ENCODE measurements at regions not wholly inside any gene's neighbourhood (a gene's known extent, or its start where the extent isn't known, plus 50 kb on each side); places are given as distances from the start of the nearest gene placed in this dataset.
A peak's percentile ranks its signal among the peaks of the same experiment; 100 is the strongest.

- H3K36me3 Mint-ChIP-seq, result no peaks in the 10 kb centered on the region
- H3K27me3 Mint-ChIP-seq, result peaks cover 45 to 59% of the 10 kb centered on the region in 2 donors
- H3K4me1 Mint-ChIP-seq, result peaks cover 5 to 7% of the 10 kb centered on the region in 2 donors
- ATAC-seq (replicated peaks) (no peak), DNase-seq (no peak)
- H3K9me3 Mint-ChIP-seq, result no peaks in the 10 kb centered on the region
- no peak overlapping the region for H3K4me3 Mint-ChIP-seq
- H3K27ac Mint-ChIP-seq, result no peak overlapping the region
These were observed 1486.5 kb downstream of the TBC1D22A start for GRCh38 chr22:48248901-48249455.

- Mint-ChIP-seq H3K27me3 (peaks cover 42 to 50% of the 10 kb centered on the region in 2 donors), H3K4me1 (peaks cover 7 to 8% of the 10 kb centered on the region in 2 donors), H3K36me3 (no peaks in the 10 kb centered on the region), H3K9me3 (no peaks in the 10 kb centered on the region), H3K4me3 (no peak overlapping the region), H3K27ac (no peak overlapping the region)
- DNase-seq (no peak), ATAC-seq (replicated peaks) (no peak)
These were observed 1485.4 kb downstream of the TBC1D22A start for GRCh38 chr22:48247829-48248228.

GRCh38 chr22:48245196-48245485, 1482.7 kb downstream of the TBC1D22A start:
- no peak overlapping the region for H3K4me3 Mint-ChIP-seq

GRCh38 chr22:48244388-48245195, 1482.1 kb downstream of the TBC1D22A start:
- no peak for ATAC-seq (replicated peaks)
- peaks cover 16 to 24% of the 10 kb centered on the region in 2 donors for H3K4me1 Mint-ChIP-seq
- H3K27me3 Mint-ChIP-seq, result peaks cover 32% of the 10 kb centered on the region in 2 donors
- H3K4me3 Mint-ChIP-seq, result no peak overlapping the region
- no peaks in the 10 kb centered on the region for H3K9me3 Mint-ChIP-seq
- H3K27ac Mint-ChIP-seq, result no peak overlapping the region
- DNase-seq, result no peak
- H3K36me3 Mint-ChIP-seq, result no peaks in the 10 kb centered on the region

More at GRCh38 chr22:48245196-48245485, 1482.7 kb downstream of the TBC1D22A start:
- ATAC-seq (replicated peaks), result no peak
- Mint-ChIP-seq H3K9me3 (no peaks in the 10 kb centered on the region), H3K27ac (no peak overlapping the region), H3K36me3 (no peaks in the 10 kb centered on the region), H3K4me1 (peaks cover 16 to 22% of the 10 kb centered on the region in 2 donors), H3K27me3 (peaks cover 32% of the 10 kb centered on the region in 2 donors)
- no peak for DNase-seq

- Mint-ChIP-seq H3K9me3 (no peaks in the 10 kb centered on the region), H3K4me1 (peaks cover 16 to 27% of the 10 kb centered on the region in 2 donors), H3K27ac (no peak overlapping the region), H3K4me3 (no peak overlapping the region), H3K27me3 (peaks cover 34 to 42% of the 10 kb centered on the region in 2 donors), H3K36me3 (no peaks in the 10 kb centered on the region)
- ATAC-seq (replicated peaks) (no peak), DNase-seq (no peak)
These were observed 1480.0 kb downstream of the TBC1D22A start for GRCh38 chr22:48242461-48242864.

- Mint-ChIP-seq H3K27ac (no peak overlapping the region), H3K36me3 (no peaks in the 10 kb centered on the region), H3K27me3 (peaks cover 33 to 37% of the 10 kb centered on the region in 2 donors), H3K4me3 (no peak overlapping the region), H3K9me3 (no peaks in the 10 kb centered on the region), H3K4me1 (peaks cover 14 to 27% of the 10 kb centered on the region in 2 donors)
- ATAC-seq (replicated peaks) (peak; percentile 33 to 73), DNase-seq (no peak)
These were observed 1479.2 kb downstream of the TBC1D22A start for GRCh38 chr22:48241658-48242057.

- Mint-ChIP-seq H3K9me3 (no peaks in the 10 kb centered on the region), H3K27me3 (peaks cover 27 to 30% of the 10 kb centered on the region in 2 donors), H3K27ac (no peak overlapping the region), H3K4me1 (peaks cover 9 to 26% of the 10 kb centered on the region in 2 donors), H3K36me3 (no peaks in the 10 kb centered on the region), H3K4me3 (no peak overlapping the region)
- ATAC-seq (replicated peaks) (no peak), DNase-seq (no peak)
These were observed 1478.4 kb downstream of the TBC1D22A start for GRCh38 chr22:48240935-48241230.

GRCh38 chr22:48240148-48240934, 1477.9 kb downstream of the TBC1D22A start:
- peaks cover 9 to 26% of the 10 kb centered on the region in 2 donors for H3K4me1 Mint-ChIP-seq
- ATAC-seq (replicated peaks) (no peak), DNase-seq (no peak)
- H3K27me3 Mint-ChIP-seq, result peaks cover 27 to 29% of the 10 kb centered on the region in 2 donors
- H3K4me3 Mint-ChIP-seq, result no peak overlapping the region
- no peaks in the 10 kb centered on the region for H3K9me3 Mint-ChIP-seq
- H3K27ac Mint-ChIP-seq, result no peak overlapping the region
- H3K36me3 Mint-ChIP-seq, result no peaks in the 10 kb centered on the region

- ATAC-seq (replicated peaks), result no peak
- H3K36me3 Mint-ChIP-seq, result no peaks in the 10 kb centered on the region
- H3K9me3 Mint-ChIP-seq, result peaks cover 0 to 2% of the 10 kb centered on the region in 2 donors
- DNase-seq, result no peak
- H3K27ac Mint-ChIP-seq, result no peak overlapping the region
- H3K4me3 Mint-ChIP-seq, result no peak overlapping the region
- H3K27me3 Mint-ChIP-seq, result peaks cover 22 to 27% of the 10 kb centered on the region in 2 donors
- H3K4me1 Mint-ChIP-seq, result peaks cover 9 to 22% of the 10 kb centered on the region in 2 donors
These were observed 1477.2 kb downstream of the TBC1D22A start for GRCh38 chr22:48239461-48240147.

GRCh38 chr22:48238966-48239365, 1476.5 kb downstream of the TBC1D22A start:
- Mint-ChIP-seq H3K36me3 (no peaks in the 10 kb centered on the region), H3K4me1 (peaks cover 9 to 22% of the 10 kb centered on the region in 2 donors), H3K4me3 (no peak overlapping the region), H3K9me3 (peaks cover 3% of the 10 kb centered on the region in 2 donors), H3K27ac (no peak overlapping the region), H3K27me3 (peaks cover 22 to 24% of the 10 kb centered on the region in 2 donors)
- ATAC-seq (replicated peaks), result peak in 1 of 2 donors; percentile 38
- DNase-seq, result no peak

- peaks cover 7 to 8% of the 10 kb centered on the region in 2 donors for H3K9me3 Mint-ChIP-seq
- peaks cover 20 to 22% of the 10 kb centered on the region in 2 donors for H3K27me3 Mint-ChIP-seq
- peaks cover 9 to 19% of the 10 kb centered on the region in 2 donors for H3K4me1 Mint-ChIP-seq
- H3K36me3 Mint-ChIP-seq, result no peaks in the 10 kb centered on the region
- DNase-seq (no peak), ATAC-seq (replicated peaks) (no peak)
- no peak overlapping the region for H3K4me3 Mint-ChIP-seq
- H3K27ac Mint-ChIP-seq, result no peak overlapping the region
These were observed 1476.0 kb downstream of the TBC1D22A start for GRCh38 chr22:48238284-48238915.

- no peak overlapping the region for H3K4me3 Mint-ChIP-seq
- H3K27ac Mint-ChIP-seq, result no peak overlapping the region
- peaks cover 0 to 2% of the 10 kb centered on the region in 2 donors for H3K36me3 Mint-ChIP-seq
- ATAC-seq (replicated peaks) (no peak), DNase-seq (no peak)
- H3K9me3 Mint-ChIP-seq, result peaks cover 9 to 13% of the 10 kb centered on the region in 2 donors
- peaks cover 9 to 19% of the 10 kb centered on the region in 2 donors for H3K4me1 Mint-ChIP-seq
- H3K27me3 Mint-ChIP-seq, result peaks cover 20 to 22% of the 10 kb centered on the region in 2 donors
These were observed 1475.2 kb downstream of the TBC1D22A start for GRCh38 chr22:48237466-48238283.

- peaks cover 0 to 11% of the 10 kb centered on the region in 2 donors for H3K4me1 Mint-ChIP-seq
- peaks cover 20 to 22% of the 10 kb centered on the region in 2 donors for H3K27me3 Mint-ChIP-seq
- ATAC-seq (replicated peaks), result no peak
- no peak overlapping the region for H3K4me3 Mint-ChIP-seq
- H3K27ac Mint-ChIP-seq, result no peak overlapping the region
- H3K9me3 Mint-ChIP-seq, result peaks cover 16 to 21% of the 10 kb centered on the region in 2 donors
- no peak for DNase-seq
- H3K36me3 Mint-ChIP-seq, result peaks cover 0 to 9% of the 10 kb centered on the region in 2 donors
These were observed 1473.8 kb downstream of the TBC1D22A start for GRCh38 chr22:48236261-48236660.
